ENCODE measurements at regions not wholly inside any gene's neighbourhood (a gene's known extent, or its start where the extent isn't known, plus 50 kb on each side); places are given as distances from the start of the nearest gene placed in this dataset.
"Not testable (repeated sequence)": the region's sequence is repeated elsewhere in the genome, so short reads cannot be mapped to it uniquely, and the experiment has no call there.

GRCh38 chr2:2777213-2777612 lies 446.1 kb upstream of the MYT1L start:
- 49 to 50% methylated on average over 2 of the region's 2 CpGs for WGBS, 2 donors
- H3K27me3 ChIP-seq: no peaks in the 10 kb centered on the region
- TF ChIP-seq POLR2A (IDR thresholded peaks at IDR 0.05): no peak
- TF ChIP-seq CTCF (IDR thresholded peaks at IDR 0.05): no peak

GRCh38 chr2:2775018-2775417 lies 443.9 kb upstream of the MYT1L start:
- Histone ChIP-seq H3K27me3 (no peaks in the 10 kb centered on the region), H3K27ac (no peak overlapping the region), H3K9me3 (no peaks in the 10 kb centered on the region), H3K36me3 (replicated peaks in 1 of 2; ENCODE audit: insufficient read depth in 1 of 2, low read depth in 2 of 2) (no peaks in the 10 kb centered on the region), H3K4me1 (no peaks in the 10 kb centered on the region), H3K4me3 (no peak overlapping the region)
- no peak for ATAC-seq
- TF ChIP-seq POLR2A (IDR thresholded peaks at IDR 0.05) (no peak), CTCF (IDR thresholded peaks at IDR 0.05) (no peak)
- DNase-seq: no peak
- 29 to 46% methylated on average over 2 of the region's 2 CpGs for WGBS, 2 donors
- intact Hi-C loops (cut with DNase I): no loop called here

More at GRCh38 chr2:2777213-2777612, 446.1 kb upstream of the MYT1L start:
- Histone ChIP-seq H3K36me3 (replicated peaks in 1 of 2; ENCODE audit: insufficient read depth in 1 of 2, low read depth in 2 of 2) (no peaks in the 10 kb centered on the region), H3K9me3 (no peaks in the 10 kb centered on the region), H3K4me1 (no peaks in the 10 kb centered on the region), H3K27ac (no peak overlapping the region), H3K4me3 (no peak overlapping the region)
- no peak for ATAC-seq
- intact Hi-C loops (cut with DNase I): no loop called here
- DNase-seq: no peak

GRCh38 chr2:2773692-2774091 lies 442.6 kb upstream of the MYT1L start:
- Histone ChIP-seq H3K9me3 (no peaks in the 10 kb centered on the region), H3K27ac (no peak overlapping the region), H3K36me3 (replicated peaks in 1 of 2; ENCODE audit: insufficient read depth in 1 of 2, low read depth in 2 of 2) (no peaks in the 10 kb centered on the region), H3K4me3 (no peak overlapping the region), H3K4me1 (no peaks in the 10 kb centered on the region), H3K27me3 (no peaks in the 10 kb centered on the region)
- intact Hi-C loops (cut with DNase I): no loop called here
- WGBS, 2 donors: 62 to 64% methylated on average over 8 of the region's 8 CpGs
- TF ChIP-seq CTCF (IDR thresholded peaks at IDR 0.05) (no peak), POLR2A (IDR thresholded peaks at IDR 0.05) (no peak)
- ATAC-seq: no peak
- DNase-seq: no peak

- ATAC-seq; H3K27me3 ChIP-seq; H3K9me3 ChIP-seq; H3K4me1 ChIP-seq; intact Hi-C loops (cut with DNase I); H3K36me3 ChIP-seq (replicated peaks in 1 of 2; ENCODE audit: insufficient read depth in 1 of 2, low read depth in 2 of 2); H3K27ac ChIP-seq; DNase-seq; H3K4me3 ChIP-seq: not testable (repeated sequence)
- WGBS, 2 donors: 69 to 77% methylated on average over 11 of the region's 11 CpGs
Observed at GRCh38 chr2:2773080-2773479, 442.0 kb upstream of the MYT1L start.

GRCh38 chr2:2771721-2772411 lies 440.8 kb upstream of the MYT1L start:
- DNase-seq (no peak), ATAC-seq (no peak)
- WGBS, 2 donors: 65 to 71% methylated on average over 18 of the region's 18 CpGs
- no peak overlapping the region for H3K4me3 ChIP-seq
- TF ChIP-seq POLR2A (IDR thresholded peaks at IDR 0.05) (no peak), CTCF (IDR thresholded peaks at IDR 0.05) (no peak)
- H3K27me3 ChIP-seq: no peaks in the 10 kb centered on the region
- no peaks in the 10 kb centered on the region for H3K9me3 ChIP-seq
- no peaks in the 10 kb centered on the region for H3K36me3 ChIP-seq (replicated peaks in 1 of 2; ENCODE audit: insufficient read depth in 1 of 2, low read depth in 2 of 2)
- intact Hi-C loops (cut with DNase I): no loop called here
- no peak overlapping the region for H3K27ac ChIP-seq
- H3K4me1 ChIP-seq: no peaks in the 10 kb centered on the region

Data from body of pancreas (tissue), 4 donors.